ENCODE measurements at regions not wholly inside any gene's neighbourhood (a gene's known extent, or its start where the extent isn't known, plus 50 kb on each side); places are given as distances from the start of the nearest gene placed in this dataset.

DNA sequence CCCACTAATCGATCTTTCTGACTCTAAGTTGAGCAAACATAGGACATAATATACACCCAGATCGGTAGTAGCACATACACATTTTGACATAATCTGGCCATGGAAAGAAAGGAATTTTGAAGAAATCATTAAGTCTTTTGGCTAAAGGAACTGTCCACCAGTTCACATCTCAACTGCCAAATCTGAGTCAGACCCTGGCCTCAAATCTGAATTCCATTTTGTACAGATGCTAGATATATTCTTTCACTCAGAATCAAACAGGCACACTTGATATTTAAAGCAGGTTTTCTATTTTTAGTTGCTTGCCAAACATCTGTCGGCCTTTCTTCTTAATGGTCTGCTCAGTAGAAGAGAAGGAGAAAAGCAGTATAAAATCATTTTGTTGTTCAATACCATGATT lies 281.8 kb downstream of the BARHL2 start:
- TF ChIP-seq EP300 (IDR thresholded peaks at IDR 0.05) = no peak
- TF ChIP-seq, protein P1, sequence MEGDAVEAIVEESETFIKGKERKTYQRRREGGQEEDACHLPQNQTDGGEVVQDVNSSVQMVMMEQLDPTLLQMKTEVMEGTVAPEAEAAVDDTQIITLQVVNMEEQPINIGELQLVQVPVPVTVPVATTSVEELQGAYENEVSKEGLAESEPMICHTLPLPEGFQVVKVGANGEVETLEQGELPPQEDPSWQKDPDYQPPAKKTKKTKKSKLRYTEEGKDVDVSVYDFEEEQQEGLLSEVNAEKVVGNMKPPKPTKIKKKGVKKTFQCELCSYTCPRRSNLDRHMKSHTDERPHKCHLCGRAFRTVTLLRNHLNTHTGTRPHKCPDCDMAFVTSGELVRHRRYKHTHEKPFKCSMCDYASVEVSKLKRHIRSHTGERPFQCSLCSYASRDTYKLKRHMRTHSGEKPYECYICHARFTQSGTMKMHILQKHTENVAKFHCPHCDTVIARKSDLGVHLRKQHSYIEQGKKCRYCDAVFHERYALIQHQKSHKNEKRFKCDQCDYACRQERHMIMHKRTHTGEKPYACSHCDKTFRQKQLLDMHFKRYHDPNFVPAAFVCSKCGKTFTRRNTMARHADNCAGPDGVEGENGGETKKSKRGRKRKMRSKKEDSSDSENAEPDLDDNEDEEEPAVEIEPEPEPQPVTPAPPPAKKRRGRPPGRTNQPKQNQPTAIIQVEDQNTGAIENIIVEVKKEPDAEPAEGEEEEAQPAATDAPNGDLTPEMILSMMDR (IDR thresholded peaks at IDR 0.05) = no peak

Measured in sigmoid colon (tissue), 4 donors.